Inflammatory macrophage treated with lipopolysaccharide for 4 hours (primary cell): ENCODE measurements at regions not wholly inside any gene's neighbourhood (a gene's known extent, or its start where the extent isn't known, plus 50 kb on each side); places are given as distances from the start of the nearest gene placed in this dataset.

Experiments
- DNase-seq: peaks from one replicate; pipeline ENCODE4 v3.0.0-alpha.2; 2020

DNA sequence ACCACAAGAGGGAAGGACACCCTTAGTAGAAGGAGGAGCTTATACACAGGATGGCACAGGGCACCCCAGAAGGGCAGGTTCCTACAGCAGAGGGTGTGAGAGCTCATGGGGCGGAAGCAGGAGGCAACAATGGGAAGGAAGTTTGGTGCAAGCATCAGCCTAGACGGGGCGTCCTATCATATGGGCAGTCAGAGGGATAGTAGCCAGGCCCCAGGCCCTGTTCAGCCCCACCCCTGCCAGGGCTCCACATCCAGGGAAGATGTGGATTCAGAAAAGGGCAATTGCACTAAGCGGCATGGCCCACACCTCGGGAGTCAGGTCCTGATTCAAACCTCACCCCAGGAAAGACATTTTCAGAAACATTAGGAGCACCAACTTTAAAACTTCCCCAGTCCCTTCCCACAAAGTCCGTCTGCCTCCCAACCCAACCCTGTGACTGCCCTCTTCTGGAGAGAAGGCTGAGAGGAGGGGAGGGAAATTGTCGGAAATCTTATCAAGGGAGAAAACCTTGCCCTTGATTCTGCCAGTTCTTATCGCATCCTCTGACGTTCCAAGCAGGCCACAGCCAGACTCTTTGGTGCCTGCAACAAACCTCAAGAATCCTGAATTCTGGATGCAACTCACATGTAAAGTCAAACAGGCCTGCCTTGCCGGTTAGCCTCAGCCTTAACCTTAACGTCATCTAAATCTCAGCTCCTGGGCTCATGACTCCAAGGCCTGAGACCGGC, 198.8 kb upstream of the CDH5 start:
- no peak for DNase-seq

DNA sequence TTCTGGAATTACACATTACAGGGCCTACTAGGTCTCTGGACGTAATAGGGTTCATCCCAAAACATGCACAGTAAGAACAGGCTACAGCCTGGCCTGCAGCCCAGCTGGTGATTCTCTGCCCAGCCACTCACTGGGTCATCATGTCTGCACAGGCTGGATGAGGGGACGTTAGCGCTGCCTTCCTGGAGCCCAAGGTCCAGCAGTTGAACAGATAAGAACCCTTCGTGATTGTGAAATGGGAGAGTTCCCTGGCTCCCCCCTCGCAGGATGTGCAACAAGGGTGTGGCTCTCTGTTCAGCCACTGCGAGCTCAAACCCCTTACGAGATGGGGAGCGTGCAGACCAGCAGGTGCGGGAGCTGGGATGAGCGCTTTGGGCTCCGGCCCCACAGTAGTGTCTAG, 200.0 kb upstream of the CDH5 start:
- peak; percentile 23 for DNase-seq

DNA sequence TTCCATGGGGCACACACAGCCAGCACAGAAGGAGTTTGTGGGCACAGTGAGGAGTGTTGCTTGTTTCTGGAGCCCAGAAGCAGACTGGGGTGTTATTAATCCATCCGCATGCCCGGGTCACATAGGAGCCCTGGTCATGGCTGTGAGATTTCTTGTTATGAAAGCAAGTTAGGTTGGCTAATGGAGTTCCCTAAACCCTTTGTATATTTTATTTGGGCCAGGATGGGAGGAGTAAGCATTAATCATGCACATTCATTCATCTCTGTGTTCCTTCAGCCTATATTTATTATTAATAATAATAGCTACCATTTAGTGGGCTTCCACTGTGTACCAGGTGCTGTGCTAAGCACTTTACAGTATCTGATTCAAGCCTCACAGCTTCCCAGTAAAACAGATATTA, 200.6 kb upstream of the CDH5 start:
- DNase-seq, result no peak

DNA sequence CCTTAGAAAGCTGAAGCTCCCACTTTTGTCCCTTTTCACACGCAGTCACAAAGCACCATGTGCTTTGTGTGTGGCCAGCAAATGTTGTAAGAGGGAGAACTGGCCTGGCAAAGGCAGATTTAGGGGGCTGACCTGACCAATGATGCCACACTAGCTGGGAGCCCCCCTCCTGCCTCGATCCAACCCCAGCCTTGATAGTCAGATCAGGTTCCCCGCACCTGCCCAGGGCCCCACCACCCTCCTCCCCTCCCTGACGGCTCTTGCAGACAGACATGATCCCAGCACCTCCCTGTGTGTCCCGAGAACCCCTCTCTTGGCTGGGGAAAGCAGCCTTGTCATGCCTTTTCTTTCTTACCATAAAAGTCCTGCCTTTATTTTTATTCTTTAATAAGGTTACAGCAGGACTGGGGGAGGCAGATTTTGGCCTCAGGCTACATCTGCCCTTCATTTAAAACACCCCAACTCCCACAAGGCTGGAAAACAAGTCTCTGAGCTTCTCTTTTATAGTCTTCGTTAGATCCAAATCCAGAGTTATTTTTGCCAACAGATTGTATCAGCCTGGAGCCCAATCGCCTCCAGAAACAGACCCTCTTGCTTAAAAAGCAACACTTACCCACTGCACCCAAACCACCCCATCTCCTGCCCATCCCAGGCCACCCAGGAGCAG, 201.8 kb upstream of the CDH5 start:
- DNase-seq, result no peak

DNA sequence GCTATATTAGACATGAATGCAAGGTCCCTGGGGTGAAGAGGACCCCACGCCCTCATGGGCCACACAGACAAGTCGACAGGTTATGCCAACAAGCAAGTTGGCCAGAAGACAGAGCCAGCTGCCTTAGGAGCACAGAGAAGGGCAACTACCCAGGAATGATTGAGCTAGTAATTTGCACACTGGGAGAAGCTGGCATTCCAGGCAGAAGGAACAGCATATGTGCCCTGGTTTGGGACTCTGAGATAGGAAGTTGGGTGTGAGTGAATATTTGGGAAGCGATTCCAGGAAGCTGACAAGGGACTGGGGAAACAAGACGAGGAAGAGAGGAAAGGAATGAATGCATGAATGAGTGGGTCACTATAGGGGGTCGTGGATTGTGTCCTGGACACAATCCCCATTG, 203.7 kb upstream of the CDH5 start:
- DNase-seq, result no peak

DNA sequence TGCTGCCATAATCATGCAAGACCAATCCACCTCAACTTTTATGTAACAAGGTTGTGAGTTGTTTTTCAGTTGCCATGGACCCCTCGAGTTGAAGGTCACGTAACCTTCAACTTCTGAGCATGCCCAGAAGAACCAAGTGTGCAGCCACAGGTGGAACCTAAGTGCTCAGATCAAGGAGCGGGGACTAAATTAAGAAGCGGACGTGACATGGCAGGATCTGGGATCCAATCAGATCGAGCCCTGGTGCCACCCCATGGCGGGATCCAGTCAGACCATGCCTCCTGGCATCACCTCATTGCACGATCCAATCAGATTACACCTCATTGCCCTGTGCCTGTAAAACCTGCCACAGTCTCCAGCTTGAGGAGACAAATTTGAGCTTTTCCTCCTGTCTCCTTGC, 204.5 kb upstream of the CDH5 start:
- DNase-seq, result no peak

DNA sequence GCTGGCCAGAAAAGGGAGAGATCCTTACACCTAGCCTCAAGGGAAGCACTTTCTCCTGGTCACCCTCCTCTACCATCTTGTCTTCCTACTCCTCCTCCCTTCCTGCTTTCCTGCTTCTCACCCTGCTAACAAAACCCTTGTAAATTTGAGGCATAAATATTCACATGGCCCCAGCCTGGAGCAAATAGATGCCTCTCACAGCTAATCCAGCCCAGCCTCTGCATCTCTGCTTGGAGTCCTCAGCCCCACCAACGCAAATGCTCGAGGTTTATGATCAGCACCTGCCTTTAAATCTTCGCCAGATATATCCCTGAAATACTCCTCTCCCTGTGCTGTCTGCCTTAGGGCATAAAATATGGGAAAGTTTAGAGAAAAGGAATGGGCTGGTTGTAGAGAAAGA, 205.2 kb upstream of the CDH5 start:
- DNase-seq, result no peak

DNA sequence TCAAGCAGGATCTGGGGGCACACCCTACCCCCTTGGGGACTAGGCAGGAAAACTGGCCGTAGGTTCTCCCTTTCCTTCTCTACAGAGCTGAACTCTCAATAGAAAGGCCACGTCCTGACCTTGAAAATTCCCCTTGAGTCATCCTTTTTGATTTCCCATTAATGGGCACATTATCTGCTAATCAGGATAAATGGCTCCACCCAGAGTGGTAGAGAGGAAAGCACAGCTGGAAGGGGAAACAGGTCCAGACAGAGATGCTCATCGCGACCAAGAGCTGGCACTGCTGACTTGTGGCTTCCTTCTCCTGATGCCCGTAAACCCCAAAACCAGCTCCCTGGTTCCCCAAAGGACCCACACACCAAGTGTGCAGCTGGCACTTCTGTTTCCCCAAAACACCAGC, 206.5 kb upstream of the CDH5 start:
- no peak for DNase-seq

DNA sequence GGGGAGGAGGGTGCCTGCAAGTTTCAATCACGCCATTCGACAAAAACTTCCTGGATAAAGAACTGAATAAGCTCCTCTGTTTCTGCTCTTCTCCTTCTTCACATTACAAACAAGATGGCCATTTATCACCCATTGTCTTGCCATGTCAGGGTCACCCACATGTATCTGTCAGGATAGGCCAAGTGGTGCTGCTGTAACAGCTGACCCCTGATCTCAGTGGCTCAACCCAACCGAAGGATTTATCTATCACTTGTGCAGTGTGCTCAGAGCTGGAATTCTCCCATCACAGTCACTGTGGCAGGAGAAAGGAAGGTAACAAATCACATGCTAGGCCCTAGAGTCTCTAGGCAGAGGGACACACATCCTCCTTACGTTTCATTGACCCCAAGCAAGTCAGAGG, 210.0 kb upstream of the CDH5 start:
- DNase-seq, result no peak

DNA sequence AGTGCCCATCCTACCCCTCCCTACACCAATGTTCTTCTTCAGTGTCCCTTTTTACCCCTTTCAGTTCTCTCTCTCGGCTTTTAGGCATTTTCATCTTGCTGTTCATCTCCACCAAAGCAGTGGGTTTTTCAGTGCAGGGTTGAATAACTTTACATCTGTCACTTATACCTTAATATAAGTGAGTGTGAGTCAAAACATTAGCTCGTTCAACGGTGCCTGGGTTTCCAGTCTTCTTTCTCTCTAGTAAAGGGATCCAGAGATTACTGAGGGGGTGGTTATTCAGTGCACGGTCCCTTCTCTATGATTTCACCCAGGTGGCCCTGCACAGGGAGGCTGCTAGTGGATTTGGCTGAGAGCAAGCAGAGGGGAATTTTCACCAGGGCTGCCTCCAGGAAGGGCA, 210.6 kb upstream of the CDH5 start:
- no peak for DNase-seq

DNA sequence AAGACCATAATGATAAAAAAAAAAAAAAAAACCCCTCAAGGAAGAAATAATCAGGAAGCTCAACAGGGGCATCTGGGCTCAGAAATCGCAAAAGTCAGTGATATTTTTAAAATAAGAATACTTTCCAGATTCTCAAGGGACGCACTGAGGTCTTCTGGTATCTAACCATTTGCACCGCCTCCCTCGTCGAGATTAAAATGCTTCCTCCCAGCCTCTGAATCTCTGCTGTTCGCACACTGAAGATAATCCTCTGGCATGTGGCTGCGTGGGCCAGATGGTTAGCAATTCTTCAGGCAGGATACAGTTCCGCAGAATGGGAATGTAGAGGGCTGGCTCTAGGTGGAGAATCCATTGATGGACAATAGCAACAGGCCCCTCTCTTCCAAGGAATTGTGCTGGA, 211.7 kb upstream of the CDH5 start:
- no peak for DNase-seq

DNA sequence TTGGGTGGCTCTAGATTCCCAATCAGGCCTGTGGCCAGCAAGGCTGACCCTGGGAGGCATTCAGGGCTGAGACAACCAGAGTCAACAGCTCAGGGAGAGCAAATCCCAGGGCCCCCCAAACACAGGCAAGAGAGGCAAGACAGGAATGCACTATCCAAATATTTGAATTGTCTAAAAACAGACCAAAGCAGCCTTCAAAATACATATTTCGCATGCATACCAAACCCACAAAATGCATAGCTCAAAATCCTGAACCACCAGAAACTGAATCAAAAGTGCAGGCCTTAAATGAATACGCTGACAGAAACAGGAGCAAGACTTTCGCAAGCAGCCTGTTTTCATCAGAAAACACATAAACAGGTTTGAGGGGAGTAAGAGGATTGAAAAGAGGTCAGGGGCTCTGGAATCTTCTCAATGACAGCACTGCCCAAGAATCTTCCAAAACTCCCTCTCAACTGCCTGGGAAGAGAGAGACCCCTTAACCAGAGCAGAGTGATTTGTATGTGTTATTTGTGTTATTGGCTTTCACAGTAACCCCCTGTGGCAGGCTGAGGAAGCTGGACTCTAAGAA, 213.6 kb upstream of the CDH5 start:
- no peak for DNase-seq

DNA sequence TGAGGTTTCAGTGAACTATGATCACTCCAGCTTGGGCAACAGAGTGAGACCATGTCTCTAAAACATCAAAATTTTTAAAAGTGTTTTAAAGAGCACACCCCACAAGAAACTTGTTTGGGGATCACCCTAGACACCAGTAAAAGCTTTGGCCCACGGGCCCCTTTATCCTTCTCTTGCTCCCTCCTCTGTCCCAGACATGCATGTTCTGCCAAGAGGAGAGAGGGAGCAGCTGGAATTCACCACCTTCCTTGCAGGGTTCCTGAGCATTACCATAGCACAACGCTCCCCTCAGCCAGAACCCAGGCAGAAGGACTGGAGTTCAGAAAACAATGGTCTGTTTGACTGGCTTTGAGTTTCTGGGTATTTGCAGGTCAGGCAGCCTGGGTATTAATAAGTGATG, 214.3 kb upstream of the CDH5 start:
- no peak for DNase-seq

DNA sequence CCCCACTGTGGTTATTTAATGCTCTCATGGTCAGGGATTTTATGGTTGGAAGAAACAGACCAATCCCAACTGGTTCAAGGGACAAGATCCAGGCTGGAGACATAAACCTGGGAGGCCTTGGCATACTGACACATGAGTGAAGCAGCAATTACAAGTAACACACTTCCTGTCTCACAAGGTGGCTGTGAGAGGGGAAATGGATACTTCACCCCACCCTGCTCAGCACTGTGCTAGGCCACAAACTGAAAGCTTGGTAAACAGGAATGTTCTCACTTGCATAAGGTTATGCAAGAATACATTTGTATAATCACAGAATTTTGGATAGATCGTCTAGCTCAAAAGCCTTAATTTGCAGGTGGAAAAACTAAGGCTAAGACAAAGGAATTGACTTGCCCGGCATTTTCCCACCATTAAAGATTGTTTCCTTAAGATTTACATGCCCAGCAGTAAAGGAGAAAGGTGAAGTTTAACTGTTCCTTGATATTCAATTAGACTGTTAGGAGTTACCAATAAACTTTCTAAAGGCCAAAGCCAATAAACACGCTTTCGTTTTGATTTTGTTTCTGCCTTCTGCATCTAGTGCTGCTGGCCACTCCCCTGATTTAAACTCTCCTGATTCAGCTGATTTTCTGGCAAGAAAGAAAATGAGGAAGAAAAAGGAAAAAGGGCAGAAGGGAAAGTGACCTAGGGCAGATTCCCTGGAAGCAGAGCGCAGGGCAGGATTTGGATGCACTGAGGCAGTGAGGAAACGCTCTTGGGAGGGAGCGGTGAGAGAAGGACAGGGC, 215.6 kb upstream of the CDH5 start:
- DNase-seq, result peak; percentile 54

DNA sequence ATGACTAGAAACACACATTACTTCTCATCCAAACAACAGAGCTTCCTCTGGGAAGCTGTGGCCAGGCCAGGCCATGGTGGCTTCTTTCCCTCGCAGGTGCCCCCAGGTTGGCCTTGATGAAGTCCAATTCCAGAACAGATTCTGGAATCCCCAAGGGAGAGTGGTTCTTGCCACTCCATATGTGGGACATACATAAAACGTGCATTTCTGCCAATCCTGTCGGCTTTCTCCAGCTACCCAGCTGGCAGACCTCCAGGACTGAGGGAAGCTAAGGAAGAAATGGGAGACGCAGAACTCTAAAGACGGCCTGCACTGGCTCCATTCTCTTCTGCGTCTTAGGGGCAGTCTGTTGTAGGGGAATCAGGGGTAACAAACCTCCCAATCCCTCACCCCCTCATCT, 219.2 kb upstream of the CDH5 start:
- DNase-seq, result no peak

DNA sequence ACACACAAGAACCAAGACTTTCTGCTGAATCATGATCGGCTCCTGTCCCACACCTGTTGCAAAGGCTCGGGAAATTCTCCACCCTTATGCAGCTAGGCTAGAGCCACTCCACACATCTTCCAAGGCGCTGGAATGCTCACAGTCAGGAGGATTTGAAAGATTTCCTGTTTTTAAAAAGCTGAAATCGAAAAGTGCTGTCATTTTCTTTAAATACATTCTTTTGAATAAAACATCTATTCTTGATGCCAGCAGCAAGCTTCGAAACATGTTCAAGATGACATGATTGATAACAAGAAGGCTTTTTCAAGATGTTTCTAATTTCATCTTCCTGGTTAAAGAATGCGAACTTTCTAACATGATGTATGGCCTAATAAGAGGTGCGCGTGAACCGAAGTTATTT, 219.7 kb upstream of the CDH5 start:
- DNase-seq, result no peak

DNA sequence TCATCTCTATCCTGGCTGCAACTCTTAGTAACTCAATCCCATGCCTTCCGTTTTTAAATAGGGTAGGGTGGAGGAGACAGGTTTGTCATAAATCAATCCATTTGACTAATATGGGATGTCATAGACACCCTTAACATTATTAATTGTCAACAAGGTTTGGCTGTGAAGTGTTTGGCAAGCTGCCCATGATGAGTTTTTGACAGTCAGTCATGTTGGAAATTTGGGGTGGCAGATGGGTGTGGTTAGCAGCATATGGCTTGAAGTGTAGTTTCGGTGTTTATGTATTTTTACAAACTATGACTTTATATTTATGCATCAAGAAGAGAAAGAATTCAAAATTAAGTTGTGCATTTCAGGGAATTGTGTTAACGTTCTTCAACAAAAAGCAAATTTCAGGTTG, 221.8 kb upstream of the CDH5 start:
- no peak for DNase-seq

DNA sequence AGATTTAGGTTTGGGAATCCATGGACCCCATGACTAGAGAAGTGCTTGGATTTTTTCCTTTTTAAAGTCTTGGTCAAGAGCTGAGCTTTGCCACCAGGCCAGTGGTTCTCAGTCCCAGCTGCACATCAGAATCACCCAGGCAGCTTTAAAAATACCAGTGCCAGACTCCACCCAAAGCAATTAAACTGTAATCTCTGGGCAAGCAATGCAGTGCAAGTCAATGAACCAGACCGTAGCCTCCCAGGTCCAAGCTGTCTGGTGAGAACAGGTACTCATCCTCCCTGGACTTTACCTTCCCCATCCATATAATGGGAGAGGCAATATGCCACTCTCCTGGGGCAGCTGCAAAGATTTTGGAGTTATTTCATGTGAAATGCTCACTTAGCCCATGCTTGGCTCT, 223.1 kb upstream of the CDH5 start:
- no peak for DNase-seq

DNA sequence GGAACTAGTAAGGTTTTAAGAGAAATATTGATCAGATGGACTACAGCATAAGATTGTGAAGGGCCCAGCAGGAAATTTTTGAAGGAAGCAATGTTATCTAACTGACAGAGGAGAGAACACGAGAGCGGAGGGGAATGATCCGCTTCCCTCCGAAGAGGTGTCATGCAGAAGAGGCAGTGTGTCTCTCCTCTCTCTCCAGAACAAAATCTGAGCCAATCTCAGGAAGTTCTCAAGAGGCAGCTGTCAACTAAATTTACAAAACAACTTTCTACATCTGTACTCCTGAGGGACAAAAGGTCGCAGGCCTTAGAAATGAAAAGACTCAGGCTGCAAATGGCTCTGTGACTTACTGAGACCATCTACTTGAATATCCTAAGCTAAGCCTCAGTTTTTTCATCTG, 224.6 kb upstream of the CDH5 start:
- no peak for DNase-seq

DNA sequence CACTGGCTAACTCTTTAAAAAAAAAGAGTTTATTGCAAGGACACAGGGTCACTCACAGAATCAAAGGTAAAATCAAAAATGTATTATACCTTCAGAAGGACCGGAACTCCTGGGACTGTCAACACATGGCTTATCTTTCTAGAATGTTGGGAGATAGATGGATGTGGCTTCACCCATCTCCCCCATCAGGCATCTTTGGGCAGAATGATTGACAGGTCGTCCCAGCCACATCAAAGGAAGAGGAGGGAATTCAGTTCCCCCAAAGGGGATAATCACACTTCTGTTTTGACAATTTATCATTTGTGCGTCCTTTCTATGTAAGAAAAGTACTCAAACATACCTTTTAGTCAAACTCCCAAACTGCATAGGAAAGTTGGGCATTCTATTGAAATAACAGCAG, 228.6 kb upstream of the CDH5 start:
- DNase-seq, result no peak

DNA sequence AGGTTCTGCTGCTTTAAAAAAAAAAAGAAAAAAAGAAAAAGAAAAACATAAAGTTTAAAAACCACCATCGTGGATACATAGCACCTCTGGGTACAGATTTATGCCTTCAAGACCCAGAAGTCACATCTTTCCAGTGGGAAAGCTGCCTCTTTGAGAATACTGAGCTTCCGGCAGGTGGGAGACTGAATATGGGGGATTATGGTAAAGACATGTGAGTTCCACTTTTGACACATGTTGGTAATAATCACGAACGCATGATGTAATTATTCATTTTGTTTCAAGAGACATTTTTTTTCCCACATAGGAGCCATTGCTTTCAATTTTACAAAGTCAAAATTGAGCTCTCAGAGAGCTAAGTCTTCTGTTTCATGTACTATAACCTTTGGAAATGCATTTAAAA, 229.7 kb upstream of the CDH5 start:
- no peak for DNase-seq

DNA sequence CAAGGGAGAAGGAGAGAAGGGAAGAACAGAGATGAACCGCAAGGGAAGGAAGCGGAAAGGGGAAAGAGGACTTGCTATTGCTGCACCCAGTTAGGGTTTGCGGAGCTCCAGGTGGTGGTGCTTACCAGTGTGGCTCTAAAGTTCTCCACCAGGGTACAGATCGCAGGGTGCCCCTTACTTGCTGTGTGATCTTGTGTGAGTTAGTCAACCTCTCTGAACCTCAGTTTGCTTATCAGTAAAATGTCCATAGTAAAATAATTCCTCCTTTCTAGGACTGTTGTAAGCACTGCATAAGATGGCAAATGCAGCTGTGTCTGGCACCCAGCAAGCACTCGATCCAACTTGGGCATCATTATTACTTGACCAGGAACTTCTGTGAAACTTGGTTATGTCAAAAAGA, 230.7 kb upstream of the CDH5 start:
- DNase-seq, result no peak

DNA sequence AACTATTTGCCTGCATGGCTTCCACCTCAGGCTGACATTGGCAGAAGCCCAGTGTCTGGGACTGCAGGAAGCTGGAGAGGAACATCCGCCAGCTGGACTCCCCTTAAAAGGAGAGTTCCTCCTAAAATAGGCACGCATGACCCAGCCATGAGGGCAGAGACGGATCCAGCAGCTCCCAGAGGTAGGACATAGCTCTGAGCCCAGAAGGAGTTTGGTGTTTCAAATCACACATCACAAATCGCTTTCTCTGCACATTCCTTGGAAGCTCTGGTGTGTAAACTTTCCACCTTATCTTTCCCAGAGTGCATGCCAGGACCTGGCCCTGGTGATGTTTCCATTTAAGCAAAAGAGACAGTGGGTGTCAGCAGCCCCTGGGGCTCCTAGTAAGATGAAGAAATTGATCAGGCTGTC, 231.1 kb upstream of the CDH5 start:
- DNase-seq, result no peak

DNA sequence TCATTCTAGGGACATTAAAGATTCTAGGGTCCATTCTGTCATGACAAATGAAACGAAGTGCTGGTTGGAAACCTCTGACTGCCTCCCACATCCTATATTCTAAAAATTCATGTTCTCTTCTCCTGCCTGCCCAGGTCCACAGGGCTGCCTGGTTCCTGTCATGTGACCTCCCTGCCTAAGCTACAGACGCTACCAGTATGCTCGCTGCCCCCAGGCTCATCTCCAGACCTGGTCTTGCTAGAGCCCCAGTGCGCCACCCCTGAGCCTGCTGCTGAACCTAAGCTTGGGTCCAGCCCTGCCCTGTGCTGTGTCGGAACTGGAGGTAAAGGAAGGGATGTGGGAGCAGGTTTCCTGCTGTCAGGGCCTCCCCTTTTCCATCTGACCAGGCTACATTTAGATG, 231.6 kb upstream of the CDH5 start:
- DNase-seq, result no peak
